Middle frontal gyrus (tissue), 1 donor: ENCODE measurements at regions not wholly inside any gene's neighbourhood (a gene's known extent, or its start where the extent isn't known, plus 50 kb on each side); places are given as distances from the start of the nearest gene placed in this dataset.

Source experiments
- DNase-seq: peaks from one replicate; pipeline ENCODE4 v3.0.0-alpha.2; 2015; ENCODE audit warnings: low spot score; ENCODE audit errors: extremely low spot score

DNA sequence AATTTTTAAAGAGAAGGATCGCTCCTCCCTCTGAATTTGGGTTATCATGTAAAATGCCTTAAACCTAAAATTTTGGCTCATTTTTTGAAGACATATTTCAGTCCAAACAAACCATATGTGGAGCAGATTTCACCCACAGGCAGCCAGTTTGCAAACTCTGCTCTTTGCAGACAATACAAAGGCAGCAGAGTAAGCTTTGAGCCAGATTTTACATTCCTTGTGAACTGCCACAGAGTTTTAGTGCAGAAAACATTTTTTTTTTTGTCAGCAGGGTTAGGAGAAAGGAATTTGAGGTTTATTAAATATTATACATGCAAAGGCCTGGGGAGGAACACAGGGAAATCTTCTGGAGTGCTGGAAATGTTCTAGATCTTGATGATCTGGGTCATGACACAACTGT lies 171.9 kb upstream of the FN1 start:
- no peak for DNase-seq

DNA sequence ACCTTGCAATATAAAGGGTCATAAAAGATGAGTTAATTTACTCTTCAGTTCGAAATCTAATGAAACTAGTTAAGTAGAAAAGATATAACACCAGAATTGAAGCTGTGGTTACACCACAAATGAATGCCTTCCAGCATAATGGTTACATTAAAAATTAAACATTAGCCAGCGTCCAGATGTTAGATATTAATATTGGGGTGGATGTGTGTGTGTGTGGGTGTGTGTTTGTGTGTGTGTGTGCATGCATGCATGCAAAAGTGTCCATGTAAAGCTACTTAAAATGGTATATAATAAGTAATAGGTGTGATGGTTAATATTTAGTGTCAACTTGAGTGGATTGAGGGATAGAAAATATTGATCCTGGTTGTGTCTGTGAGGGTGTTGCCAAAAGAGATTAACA lies 170.4 kb upstream of the FN1 start:
- DNase-seq: no peak

DNA sequence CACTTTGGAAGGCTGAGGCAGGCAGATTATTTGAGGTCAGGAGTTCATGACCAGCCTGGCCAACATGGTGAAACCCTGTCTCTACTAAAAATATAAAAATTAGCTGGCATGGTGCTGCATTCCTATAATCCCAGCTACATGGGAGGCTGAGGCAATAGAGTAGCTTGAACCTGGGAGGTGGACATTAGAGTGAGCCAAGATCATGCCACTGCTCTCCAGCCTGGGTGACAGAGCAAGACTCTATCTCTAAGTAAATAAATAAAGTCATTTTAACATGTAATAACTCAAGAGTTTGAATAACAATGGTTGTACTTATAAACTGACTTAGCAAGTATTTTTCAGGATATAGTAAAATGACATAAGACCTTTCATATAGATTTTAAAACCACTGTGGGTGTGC lies 169.3 kb upstream of the FN1 start:
- DNase-seq: no peak

DNA sequence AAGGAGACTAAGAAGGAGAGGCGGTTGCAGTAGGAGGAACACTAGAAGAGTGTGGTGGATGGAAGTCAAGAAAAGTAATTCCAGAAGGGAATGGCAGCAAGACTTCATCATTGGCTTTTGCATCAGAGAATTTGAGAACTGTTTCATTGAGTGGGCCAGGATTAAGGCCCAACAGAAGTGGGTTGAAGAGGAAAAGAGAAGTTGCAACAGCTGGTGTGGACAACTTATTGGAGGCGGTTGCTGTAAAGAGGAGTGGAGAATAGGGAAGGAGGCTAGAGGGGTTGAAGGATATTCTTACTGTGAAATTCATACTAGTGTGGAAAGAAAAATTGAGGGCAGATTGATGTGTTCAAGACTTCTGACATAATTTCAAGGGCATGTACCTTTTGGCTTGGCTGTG lies 168.7 kb upstream of the FN1 start:
- no peak for DNase-seq

DNA sequence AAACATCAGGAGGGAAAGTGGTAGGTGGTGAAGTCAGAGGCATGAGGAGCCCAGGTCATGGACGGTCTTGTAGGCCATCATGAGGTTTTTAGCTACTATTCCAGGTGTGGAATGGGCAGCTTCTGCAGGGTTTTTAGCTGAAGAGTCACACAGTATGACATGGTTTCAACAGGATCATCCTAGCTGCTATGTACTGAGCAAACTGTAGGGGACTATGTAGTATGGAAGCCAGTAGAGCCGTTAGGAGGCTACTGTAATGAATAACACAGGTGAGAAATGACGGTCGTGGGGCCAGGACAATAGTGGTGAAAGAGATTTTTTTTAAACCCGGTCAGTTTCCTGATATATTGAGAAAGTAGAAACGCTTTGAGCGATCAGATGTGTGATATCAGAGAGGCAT lies 167.6 kb upstream of the FN1 start:
- no peak for DNase-seq

DNA sequence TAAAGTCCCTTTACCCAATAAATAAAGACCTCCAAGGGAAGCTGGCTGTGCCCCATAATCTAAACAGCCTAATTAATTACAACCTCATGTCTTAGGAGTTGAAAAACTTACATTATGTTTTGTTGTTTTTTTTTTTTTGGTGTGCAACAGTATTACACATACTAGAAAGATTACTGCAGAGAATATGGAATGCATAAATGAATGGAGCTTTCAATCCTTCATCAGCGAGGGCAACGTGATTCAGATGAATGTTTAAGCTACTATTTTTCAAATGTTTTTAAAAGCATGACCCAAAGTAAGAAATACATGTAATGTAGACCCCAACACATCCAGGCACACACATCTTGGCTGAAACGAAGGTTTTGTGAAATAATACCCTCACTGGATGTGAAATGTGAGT lies 167.1 kb upstream of the FN1 start:
- no peak for DNase-seq

DNA sequence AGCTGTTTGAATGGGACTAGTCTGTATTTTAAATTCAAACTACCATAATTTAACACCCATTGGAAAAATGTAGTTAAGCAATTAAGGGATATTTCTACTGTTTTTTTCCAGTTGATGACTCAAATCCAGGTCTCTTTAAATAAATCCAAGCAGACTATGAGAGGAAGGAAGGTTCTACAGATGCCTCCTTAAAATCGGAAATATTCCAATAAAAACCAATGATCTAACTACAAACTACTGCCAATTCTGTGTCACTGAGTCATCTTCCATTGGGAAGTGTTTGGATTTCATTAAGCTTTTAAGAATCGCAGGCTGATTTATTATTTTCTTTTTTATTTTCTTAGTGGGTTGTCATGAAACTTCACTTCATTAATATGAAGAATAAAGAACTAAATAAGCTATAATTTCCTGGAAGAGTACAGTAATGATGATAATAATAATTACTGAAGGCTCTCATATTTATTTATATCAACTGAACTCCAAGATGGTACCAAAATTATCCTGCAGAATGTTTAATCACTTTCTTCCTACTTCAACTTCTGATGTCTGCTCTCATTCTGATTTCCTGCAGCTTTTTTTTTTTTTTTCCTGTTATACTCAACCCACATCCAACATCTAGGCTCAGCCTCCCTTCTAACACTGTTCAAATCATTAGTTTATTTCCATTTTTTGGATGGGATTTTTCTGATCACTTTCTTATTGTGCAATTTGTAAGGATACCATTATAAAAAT lies 166.3 kb upstream of the FN1 start:
- no peak for DNase-seq

DNA sequence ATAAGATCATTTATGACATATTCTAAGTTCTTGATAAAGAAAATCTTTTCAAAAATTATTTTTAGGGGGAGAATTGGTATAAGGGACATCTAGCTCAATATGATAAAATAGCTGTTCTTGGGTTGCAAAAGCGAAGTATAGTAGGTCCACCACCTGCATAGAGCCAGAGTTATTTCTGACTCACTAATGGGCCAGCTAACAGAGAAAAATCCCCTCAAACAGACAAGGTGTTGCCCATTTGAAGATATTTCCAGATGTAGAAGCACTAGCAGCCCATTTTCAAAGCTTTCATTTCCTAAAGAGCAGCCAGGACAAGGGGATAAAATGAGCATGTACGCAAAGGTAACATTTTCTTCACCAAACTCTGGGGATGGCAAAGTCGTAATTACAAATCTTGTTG lies 165.7 kb upstream of the FN1 start:
- DNase-seq: no peak

DNA sequence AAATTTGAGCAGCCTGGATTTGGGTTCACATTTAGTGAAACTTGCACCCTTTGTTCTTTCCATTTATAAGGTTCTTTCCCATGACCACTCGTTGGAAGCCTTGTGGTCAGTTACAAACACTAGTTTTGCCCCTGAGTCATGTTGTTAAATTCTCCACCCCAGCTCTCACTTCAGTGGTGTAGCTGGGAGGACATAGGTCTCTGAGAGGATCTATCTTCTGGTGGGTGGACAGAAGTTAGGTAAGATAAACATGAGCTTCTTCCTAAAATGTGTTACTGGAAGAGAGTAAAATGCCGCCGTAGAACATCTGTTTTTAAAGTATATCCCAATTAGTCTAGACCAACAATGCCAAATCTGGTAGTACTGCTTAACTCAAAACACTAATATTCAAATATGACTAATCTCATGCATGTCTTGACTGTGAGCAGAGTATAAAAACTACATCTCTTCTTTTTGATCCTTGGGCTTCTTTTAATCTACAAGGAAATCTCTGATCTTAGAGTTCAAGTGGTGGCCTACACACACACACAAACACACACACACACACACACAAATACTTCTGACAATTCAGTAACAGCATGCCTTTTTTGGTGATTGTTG lies 162.6 kb upstream of the FN1 start:
- DNase-seq: no peak

DNA sequence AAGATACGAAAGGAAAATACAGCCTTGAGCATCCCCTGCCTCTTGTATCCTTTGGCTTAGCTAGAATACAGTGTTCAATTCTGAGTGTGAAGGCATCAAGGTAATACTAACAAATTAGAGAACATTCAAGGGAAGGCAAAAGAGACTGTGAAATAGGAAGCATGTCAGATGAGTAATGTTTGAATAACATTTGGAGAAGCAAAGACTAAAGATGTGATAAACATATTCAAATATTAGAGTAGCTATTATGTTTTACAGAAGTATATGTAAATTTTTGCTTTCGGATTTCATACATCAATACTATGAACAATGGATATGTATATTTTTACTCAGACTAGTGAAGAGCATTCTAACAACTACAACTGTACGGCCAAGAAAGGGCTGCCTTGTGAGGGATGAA lies 161.7 kb upstream of the FN1 start:
- no peak for DNase-seq

DNA sequence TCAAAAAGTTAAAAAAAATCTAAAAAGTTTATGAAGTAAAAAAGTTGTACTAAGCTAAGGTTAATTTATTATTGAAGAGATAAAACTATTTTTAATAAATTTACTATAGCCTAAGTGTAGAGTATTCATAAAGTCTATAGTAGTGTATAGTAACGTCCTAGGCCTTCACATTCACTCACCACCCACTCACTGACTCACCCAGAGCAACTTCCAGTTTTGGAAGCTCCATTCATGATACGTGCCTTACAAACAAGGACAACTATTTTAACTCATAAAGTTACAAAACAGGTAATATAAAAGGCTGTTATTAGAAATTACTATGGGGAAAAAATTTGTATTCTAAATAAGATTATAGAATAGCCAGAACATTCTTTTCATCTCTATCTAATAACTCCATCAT lies 158.9 kb upstream of the FN1 start:
- DNase-seq: no peak

DNA sequence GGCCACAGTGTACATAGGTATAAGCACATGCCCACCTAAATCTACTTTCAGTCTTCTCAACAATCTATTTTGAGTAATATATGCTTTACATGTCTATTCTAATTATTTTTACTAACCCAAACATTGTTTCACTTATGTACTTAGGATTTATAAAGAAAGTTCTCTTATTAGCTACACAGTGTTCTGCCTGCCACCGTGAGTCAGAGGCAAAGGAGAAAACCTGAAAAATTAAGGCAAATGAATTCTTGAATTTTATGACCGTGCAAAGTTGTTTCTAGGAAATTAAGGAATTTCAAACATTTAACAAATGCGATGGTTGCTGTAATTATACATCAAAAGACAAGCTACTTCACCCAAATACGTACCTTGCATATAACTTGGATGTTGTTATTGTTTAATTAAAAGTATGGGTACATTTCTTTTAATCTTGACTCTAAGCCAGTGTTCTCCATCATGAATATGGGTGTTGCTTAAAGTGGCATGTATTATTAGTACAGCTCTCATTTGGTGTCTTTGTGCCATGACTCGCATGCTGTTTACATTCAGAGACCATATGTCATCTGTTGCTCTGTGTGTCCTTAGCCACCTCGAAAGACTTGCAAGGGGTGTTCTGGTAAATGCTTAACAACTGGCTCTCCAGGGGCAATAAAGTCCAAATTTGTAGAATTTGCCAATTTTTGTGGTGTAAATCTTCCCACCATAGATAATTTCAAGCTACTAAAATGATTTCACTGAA lies 154.3 kb upstream of the FN1 start:
- DNase-seq: no peak

DNA sequence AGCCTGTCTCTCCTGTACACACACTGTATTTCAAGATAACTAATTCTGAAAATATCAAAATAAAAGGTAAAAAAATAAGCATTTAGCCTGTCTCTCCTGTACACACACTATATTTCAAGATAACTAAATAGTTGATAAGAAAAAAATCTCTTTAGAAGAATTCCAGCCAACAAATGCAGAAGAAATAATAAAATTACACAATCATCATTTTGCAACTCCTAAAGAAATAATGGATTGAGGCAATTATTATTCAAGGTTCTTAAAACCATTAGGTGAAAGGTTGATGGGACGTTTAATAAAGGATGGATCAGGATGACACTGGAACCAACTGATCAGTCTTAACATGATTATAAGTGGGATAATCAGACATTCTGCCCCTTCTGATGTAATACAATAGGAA lies 148.0 kb upstream of the FN1 start:
- DNase-seq: no peak

DNA sequence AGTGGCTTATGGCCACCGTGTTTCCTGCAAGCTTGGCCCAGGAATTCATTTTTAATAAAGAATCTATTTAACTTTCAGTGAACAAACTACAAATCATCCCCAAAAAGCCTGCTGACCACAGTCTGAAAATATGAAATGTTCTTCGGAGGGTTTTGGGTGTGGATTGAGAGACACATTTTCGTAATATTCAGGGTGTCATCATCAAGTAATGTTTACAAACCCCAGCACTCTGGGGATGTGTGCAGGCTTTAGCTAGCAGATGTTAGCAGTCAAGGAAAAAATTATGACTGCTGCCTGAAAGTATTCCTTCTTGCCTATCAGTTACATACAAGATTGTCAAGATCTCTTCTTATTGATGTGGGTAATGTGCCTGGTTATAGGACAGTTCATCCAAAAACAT lies 143.9 kb upstream of the FN1 start:
- DNase-seq: no peak

DNA sequence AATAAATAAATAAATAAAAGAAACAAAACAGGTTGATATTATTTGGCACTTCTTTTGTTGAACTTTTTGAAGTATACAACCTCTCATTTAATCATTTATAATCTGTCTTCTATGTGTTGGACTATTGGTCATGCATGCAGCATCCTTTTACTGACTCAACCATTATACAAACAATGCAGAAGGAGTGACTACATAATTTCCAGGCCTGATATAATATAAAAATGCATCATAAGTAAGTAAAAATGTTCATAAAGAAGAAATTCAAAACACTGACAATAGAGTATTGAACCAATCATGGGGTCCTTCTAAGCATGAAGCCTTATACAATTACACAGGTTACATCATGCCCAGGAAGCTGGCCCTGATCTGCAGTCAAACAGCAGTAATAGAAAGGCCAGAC lies 141.5 kb upstream of the FN1 start:
- no peak for DNase-seq

DNA sequence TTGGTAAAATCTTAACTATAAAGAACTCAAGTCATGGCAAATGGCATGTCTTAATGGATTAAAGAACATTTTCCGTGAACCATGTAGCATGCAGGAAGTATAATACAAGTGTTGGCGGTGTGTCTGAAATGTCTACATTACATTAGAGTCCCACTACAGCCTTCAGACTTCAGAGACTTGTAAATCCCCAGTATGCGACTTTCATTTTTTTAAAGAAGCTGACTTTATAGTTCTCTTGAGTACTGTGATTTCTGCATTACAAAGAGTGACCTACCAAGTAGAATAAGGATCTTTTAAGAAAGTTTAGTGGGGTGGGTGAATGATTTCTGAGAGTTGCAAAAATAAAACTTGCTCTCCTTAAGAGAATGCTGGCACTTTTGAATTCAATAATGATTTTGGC lies 140.7 kb upstream of the FN1 start:
- DNase-seq: no peak

DNA sequence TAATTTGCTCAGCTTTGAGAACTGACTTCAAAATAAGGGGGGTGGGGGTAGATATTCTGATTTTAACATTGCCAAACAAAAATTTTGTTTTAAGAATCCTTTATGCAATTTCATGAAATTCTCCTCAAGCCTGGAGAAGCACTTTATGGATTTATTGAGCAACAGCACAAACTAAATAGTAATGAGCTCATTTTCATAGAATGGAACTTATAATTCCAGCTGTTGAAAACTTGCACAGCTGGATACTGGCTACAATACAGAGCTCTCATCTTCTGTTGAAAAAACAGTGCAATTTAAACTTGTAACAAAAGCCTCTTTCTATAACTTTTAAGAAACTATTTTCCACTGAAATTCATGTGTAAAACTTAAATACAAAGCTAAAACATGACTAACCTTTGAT lies 137.6 kb upstream of the FN1 start:
- no peak for DNase-seq

DNA sequence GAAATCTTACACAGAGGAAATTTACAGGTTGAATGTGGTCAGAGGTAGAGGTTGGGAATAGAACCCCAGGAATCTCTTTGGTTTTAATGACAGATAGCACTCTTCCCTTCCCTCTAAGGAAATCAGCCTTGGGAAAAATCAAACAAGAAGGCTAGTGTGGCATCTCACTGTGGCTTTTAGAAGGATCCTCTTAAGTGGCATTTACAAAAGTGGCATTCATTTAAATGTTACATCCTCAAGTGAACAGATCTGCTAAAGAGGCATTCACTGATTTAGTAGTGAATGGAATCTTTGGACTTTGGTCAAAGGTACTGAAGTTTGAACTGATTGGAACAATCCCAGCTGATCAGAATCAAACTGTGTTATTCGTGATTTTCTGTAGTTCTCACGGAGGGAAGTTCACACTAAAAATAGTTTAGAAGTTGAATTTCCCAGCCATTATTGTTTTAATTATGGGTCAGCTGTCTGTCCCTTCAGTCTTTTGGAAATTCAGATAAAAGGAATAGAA lies 136.5 kb upstream of the FN1 start:
- no peak for DNase-seq

DNA sequence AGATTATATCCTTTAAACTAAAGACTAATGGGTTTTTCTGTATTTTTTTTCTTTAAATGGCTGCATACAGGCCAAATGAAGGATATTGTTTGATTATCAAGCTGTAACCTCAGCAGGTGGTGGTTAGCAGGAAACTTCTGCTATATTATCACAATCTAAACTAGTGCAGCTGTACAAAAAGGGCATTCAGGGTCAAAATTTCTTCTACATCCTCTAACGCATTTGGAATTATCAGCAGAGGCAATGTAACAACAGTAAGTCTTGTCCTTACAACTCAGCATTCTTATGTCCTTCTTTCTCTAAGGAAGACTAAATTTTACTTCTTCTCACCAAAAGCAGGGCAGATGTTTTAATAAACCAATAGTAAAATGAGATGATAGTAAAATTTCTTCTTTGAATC lies 135.8 kb upstream of the FN1 start:
- DNase-seq: no peak

DNA sequence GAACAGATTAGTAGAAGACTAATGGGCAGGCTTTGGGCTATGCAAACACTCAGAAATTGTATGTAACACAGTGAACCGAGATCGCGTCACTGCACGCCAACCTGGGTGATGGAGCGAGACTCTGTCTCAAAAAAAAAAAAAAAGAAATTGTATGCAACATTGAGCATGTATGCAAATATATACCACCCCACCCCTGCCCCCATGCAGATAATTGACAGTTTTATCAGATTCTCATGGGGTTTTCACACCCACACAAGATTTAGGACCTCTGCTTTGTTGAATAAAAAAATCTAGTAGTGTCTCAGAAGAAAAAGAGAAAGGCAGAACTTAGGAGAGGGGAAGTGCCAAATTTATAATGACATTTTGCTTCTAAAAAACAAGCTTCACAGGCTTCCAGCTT lies 131.6 kb upstream of the FN1 start:
- no peak for DNase-seq

DNA sequence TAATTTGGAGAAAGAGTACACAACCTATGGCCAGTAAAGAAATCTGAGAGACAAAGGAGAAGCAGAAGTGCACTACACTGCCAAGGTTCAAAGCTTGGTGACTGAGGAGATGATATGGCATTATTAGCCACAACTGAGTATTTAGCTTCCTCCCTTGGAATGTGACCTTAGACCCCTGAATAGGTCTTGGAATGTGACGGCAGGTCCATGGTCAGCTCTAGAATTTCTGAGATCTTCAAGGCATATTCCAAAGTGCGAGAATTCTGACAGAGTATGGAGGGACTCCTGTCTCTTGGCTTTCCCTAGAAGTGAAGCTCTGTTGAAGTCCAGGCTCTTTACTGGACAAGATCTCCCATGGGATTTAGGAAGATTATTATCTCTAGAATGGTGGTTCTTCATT lies 130.0 kb upstream of the FN1 start:
- no peak for DNase-seq

DNA sequence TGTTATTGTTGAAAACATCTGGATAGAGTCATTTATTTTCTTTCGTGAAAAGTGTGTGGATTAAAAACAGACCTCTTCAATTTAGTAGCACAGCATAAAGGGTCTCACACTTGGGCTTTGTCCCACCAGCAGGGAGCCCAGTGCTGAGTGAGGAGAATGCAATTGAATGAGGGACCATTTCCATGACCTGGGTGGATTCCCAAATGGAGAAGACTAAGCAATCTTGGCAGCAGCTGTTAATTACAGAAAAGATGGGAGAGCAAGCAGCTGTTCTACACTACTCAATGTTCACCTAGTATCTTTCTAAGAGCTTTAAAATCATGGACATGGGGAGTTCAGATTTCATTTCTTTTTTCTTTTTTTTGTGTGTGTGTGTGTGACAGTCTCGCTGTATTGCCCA lies 121.8 kb upstream of the FN1 start:
- no peak for DNase-seq

DNA sequence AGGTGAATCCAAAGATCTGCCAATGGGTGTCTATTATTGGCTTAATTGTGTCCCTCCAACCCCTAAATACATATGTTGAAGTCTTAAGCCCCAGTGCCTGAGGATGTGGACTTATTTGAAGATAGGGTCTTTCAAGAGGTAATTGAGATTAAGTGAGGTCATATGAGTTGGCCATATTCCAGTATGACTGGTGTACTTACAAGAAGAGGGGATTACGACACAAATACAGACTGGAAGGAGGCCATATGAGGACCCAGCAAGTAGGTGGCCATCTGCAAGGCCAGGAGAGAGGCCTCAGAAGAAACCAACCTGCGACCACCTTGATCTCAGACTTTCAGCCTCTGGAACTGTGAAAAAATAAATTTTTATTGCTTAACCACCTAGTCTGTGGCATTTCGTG lies 121.1 kb upstream of the FN1 start:
- no peak for DNase-seq
